ENCODE measurements at regions not wholly inside any gene's neighbourhood (a gene's known extent, or its start where the extent isn't known, plus 50 kb on each side); places are given as distances from the start of the nearest gene placed in this dataset.

DNA sequence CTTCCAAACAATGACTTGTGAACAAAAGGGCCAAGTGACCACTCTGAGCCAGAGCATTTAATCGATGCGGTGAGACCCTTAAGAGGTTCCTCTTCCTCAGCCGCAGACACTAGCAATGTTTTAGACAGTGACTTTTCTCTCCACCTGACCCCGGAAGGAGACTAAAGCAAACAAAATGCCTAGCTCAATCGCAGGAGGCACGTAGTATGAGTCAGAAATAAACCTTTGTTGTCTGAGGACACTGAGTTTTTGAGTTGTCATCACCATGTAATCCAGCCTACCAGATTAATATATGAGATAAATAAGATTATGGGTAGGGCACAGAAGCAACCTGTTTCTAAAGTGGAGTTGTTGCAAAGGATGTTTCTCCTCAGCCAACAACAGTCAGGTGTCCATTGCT lies 326.2 kb upstream of the DUSP10 start:
- H3K27ac ChIP-seq (ENCODE audit: extremely low read depth, low read depth, low read length), result no peak overlapping the region
- no peaks in the 10 kb centered on the region for H3K4me1 ChIP-seq (ENCODE audit: control insufficient read depth, insufficient read depth, low read length)
- no peaks in the 10 kb centered on the region for H3K36me3 ChIP-seq (ENCODE audit: control insufficient read depth in 2 of 2, insufficient read depth in 1 of 2, low read length in 2 of 2)
- no peak overlapping the region for H3K4me3 ChIP-seq (ENCODE audit: low read depth, low read length)
- ChIA-PET CTCF (interaction anchor here (0.5 to 1.0 kb wide), 2 partner anchors 240 to 632 kb away, joined by 3 to 5 read pairs; no protein-coding TSS in a partner anchor), POLR2A (no interaction called here)
- no peaks in the 10 kb centered on the region for H3K9me3 ChIP-seq (ENCODE audit: control insufficient read depth, insufficient read depth, low read depth, low read length)
- no peak for TF ChIP-seq AEBP2 (tag by site-specific recombination; IDR thresholded peaks at IDR 0.05; ENCODE audit: borderline replicate concordance)
- no peak for TF ChIP-seq ZNF521 (tag by site-specific recombination; IDR thresholded peaks at IDR 0.05)
- TF ChIP-seq ZFP37 (tag by site-specific recombination; IDR thresholded peaks at IDR 0.05), result no peak
- TF ChIP-seq CTCF (tag by site-specific recombination; IDR thresholded peaks at IDR 0.05), result no peak
- no peak for TF ChIP-seq ZNF335 (tag by site-specific recombination; conservative IDR thresholded peaks at IDR 0.05)
- no peak for TF ChIP-seq ZNF791 (tag by site-specific recombination; IDR thresholded peaks at IDR 0.05)
- no peak for TF ChIP-seq KLF7 (tag by site-specific recombination; IDR thresholded peaks at IDR 0.05; ENCODE audit: borderline replicate concordance)
- no peak for TF ChIP-seq ZNF223 (tag by site-specific recombination; IDR thresholded peaks at IDR 0.05)
- TF ChIP-seq, protein P1, sequence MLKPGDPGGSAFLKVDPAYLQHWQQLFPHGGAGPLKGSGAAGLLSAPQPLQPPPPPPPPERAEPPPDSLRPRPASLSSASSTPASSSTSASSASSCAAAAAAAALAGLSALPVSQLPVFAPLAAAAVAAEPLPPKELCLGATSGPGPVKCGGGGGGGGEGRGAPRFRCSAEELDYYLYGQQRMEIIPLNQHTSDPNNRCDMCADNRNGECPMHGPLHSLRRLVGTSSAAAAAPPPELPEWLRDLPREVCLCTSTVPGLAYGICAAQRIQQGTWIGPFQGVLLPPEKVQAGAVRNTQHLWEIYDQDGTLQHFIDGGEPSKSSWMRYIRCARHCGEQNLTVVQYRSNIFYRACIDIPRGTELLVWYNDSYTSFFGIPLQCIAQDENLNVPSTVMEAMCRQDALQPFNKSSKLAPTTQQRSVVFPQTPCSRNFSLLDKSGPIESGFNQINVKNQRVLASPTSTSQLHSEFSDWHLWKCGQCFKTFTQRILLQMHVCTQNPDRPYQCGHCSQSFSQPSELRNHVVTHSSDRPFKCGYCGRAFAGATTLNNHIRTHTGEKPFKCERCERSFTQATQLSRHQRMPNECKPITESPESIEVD (tag by site-specific recombination; IDR thresholded peaks at IDR 0.05), result no peak
- TF ChIP-seq ZNF239 (tag by site-specific recombination; IDR thresholded peaks at IDR 0.05), result no peak
- TF ChIP-seq, protein P2, sequence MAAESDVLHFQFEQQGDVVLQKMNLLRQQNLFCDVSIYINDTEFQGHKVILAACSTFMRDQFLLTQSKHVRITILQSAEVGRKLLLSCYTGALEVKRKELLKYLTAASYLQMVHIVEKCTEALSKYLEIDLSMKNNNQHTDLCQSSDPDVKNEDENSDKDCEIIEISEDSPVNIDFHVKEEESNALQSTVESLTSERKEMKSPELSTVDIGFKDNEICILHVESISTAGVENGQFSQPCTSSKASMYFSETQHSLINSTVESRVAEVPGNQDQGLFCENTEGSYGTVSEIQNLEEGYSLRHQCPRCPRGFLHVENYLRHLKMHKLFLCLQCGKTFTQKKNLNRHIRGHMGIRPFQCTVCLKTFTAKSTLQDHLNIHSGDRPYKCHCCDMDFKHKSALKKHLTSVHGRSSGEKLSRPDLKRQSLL (tag by site-specific recombination; IDR thresholded peaks at IDR 0.05), result no peak
- no peak for TF ChIP-seq ZNF677 (tag by site-specific recombination; IDR thresholded peaks at IDR 0.05)
- no peak for TF ChIP-seq ZNF121 (tag by site-specific recombination; IDR thresholded peaks at IDR 0.05)

DNA sequence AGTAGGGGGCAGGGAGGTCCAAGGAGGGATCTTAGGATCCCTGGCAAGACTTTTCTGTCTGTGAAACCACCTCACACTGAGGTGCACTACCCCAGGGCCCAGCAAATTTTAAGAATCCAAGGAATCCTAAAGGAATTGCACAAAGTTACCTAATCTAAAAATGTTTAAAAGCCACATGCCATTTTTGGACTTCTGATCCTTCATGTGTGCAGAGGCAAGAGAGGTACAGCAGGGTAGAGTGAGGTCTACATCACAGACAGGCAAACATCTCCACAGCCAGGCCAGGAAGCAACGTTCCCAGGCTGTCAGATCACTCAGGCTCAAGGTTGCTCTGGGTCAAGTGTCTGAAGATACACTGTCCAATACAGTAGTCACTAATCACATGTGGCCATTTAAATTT lies 324.6 kb upstream of the DUSP10 start:
- CTCF ChIA-PET, result no interaction called here
- Histone ChIP-seq H3K9me3 (ENCODE audit: control insufficient read depth, insufficient read depth, low read depth, low read length) (no peaks in the 10 kb centered on the region), H3K27ac (ENCODE audit: extremely low read depth, low read depth, low read length) (no peak overlapping the region), H3K4me1 (ENCODE audit: control insufficient read depth, insufficient read depth, low read length) (no peaks in the 10 kb centered on the region), H3K4me3 (ENCODE audit: low read depth, low read length) (no peak overlapping the region), H3K36me3 (ENCODE audit: control insufficient read depth in 2 of 2, insufficient read depth in 1 of 2, low read length in 2 of 2) (no peaks in the 10 kb centered on the region)
- POLR2A ChIA-PET, result no interaction called here
- no peak for TF ChIP-seq ZNF114 (tag by site-specific recombination; IDR thresholded peaks at IDR 0.05)
- no peak for TF ChIP-seq ZNF777 (tag by site-specific recombination; IDR thresholded peaks at IDR 0.05; ENCODE audit: borderline replicate concordance)
- no peak for TF ChIP-seq ZNF416 (tag by site-specific recombination; IDR thresholded peaks at IDR 0.05)
- no peak for TF ChIP-seq ZNF2 (tag by site-specific recombination; IDR thresholded peaks at IDR 0.05)
- TF ChIP-seq ZNF580 (tag by site-specific recombination; IDR thresholded peaks at IDR 0.05), result no peak
- TF ChIP-seq, protein P3, sequence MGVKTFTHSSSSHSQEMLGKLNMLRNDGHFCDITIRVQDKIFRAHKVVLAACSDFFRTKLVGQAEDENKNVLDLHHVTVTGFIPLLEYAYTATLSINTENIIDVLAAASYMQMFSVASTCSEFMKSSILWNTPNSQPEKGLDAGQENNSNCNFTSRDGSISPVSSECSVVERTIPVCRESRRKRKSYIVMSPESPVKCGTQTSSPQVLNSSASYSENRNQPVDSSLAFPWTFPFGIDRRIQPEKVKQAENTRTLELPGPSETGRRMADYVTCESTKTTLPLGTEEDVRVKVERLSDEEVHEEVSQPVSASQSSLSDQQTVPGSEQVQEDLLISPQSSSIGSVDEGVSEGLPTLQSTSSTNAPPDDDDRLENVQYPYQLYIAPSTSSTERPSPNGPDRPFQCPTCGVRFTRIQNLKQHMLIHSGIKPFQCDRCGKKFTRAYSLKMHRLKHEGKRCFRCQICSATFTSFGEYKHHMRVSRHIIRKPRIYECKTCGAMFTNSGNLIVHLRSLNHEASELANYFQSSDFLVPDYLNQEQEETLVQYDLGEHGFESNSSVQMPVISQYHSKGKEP (tag by site-specific recombination; IDR thresholded peaks at IDR 0.05), result no peak
- TF ChIP-seq ZNF518A (tag by site-specific recombination; conservative IDR thresholded peaks at IDR 0.05; ENCODE audit: low read depth), result no peak
- TF ChIP-seq SETDB1 (IDR thresholded peaks at IDR 0.05; ENCODE audit: insufficient read length, low read length), result no peak
- TF ChIP-seq ZNF621 (tag by site-specific recombination; IDR thresholded peaks at IDR 0.05), result no peak
- TF ChIP-seq ZNF223 (tag by site-specific recombination; IDR thresholded peaks at IDR 0.05), result no peak

All from HEK293 (cell line).